ENCODE measurements at regions not wholly inside any gene's neighbourhood (a gene's known extent, or its start where the extent isn't known, plus 50 kb on each side); places are given as distances from the start of the nearest gene placed in this dataset.

GRCh38 chr5:159774476-159775031 lies 141.7 kb upstream of the ADRA1B start:
- TF ChIP-seq CTCF (IDR thresholded peaks at IDR 0.05; ENCODE audit: low read length) (no peak), EZH2 (optimal IDR thresholded peaks at IDR 0.05; ENCODE audit: low read depth, low read length) (no peak), EZH2phosphoT487 (IDR thresholded peaks at IDR 0.05; ENCODE audit: low read length) (no peak)
